Caco-2 (cell line): ENCODE measurements at regions not wholly inside any gene's neighbourhood (a gene's known extent, or its start where the extent isn't known, plus 50 kb on each side); places are given as distances from the start of the nearest gene placed in this dataset.

Source experiments
- BruUV-seq: library from RNA; stranded (reverse); fragments of 400-500 nt; replicated peaks from 2 replicates; lab custom pipeline; 2021; lab: Mats Ljungman, UMichigan
- CTCF ChIA-PET: fragments of 300-600 bp; sonication (Branson Sonifier 250); formaldehyde crosslinking; loops from one replicate; lab custom pipeline; 2022; ENCODE audit warnings: antibody characterized with exemption; lab: Charles Lee
- POLR2A ChIA-PET: fragments of 300-600 bp; sonication (Branson Sonifier 250); formaldehyde crosslinking; loops from one replicate; lab custom pipeline; 2022; ENCODE audit warnings: antibody characterized with exemption; lab: Charles Lee
- DNase-seq, 2 experiments: peaks; one replicate each; pipeline versions ENCODE4 v3.0.0 to v3.0.0-alpha.2; 2020 to 2022
- H3K27me3 ChIP-seq: replicated peaks from 2 replicates; pipeline ENCODE4 v1.6.0; 2011; ENCODE audit warnings: low read length; ENCODE audit not compliant: control insufficient read depth, insufficient read depth
- H3K36me3 ChIP-seq: 2 replicates; pipeline ENCODE4 v1.5.1; 2011; ENCODE audit warnings: low read length; ENCODE audit not compliant: control insufficient read depth, insufficient read depth
- H3K4me1 ChIP-seq: fragments of 250-450 bp; sonication (Bioruptor Pico); 2 replicates; pipeline ENCODE4 v1.5.1; 2020; ENCODE audit warnings: mild to moderate bottlenecking
- H3K4me3 ChIP-seq: 2 replicates; pipeline ENCODE4 v1.5.1; 2011; ENCODE audit warnings: low read depth, mild to moderate bottlenecking, control low read depth, low read length
- H3K9me3 ChIP-seq: fragments of 250-450 bp; sonication (Bioruptor Pico); 2 replicates; pipeline ENCODE4 v1.5.1; 2020; ENCODE audit warnings: mild to moderate bottlenecking, moderate library complexity
- H3K27ac Mint-ChIP-seq: one replicate; pipeline ENCODE4 v1.8.0; 2022; ENCODE audit warnings: mixed read lengths; ENCODE audit not compliant: unreplicated experiment
- H3K27me3 Mint-ChIP-seq: one replicate; pipeline ENCODE4 v1.8.0; 2022; ENCODE audit warnings: mixed read lengths; ENCODE audit not compliant: insufficient read depth, unreplicated experiment
- H3K36me3 Mint-ChIP-seq: one replicate; pipeline ENCODE4 v1.8.0; 2022; ENCODE audit warnings: mild to moderate bottlenecking, mixed read lengths; ENCODE audit not compliant: insufficient read depth, unreplicated experiment
- H3K4me1 Mint-ChIP-seq: one replicate; pipeline ENCODE4 v1.8.0; 2022; ENCODE audit warnings: low read depth, mixed read lengths; ENCODE audit not compliant: unreplicated experiment
- H3K4me3 Mint-ChIP-seq: one replicate; pipeline ENCODE4 v1.8.0; 2022; ENCODE audit warnings: mild to moderate bottlenecking, moderate library complexity, mixed read lengths; ENCODE audit not compliant: unreplicated experiment
- H3K9me3 Mint-ChIP-seq: one replicate; pipeline ENCODE4 v1.8.0; 2022; ENCODE audit warnings: mixed read lengths; ENCODE audit not compliant: unreplicated experiment
- intact Hi-C: fragments of 100-400 bp; cut with micrococcal nuclease; formaldehyde crosslinking; loops from one replicate; pipeline ENCODE4 v1.10.0; 2022; ENCODE audit not compliant: unreplicated experiment
- TF ChIP-seq, protein P1 (sequence below), 2 experiments: fragments of 200-600 bp in 1 of 2; IDR thresholded peaks; 1 replicate in 1 of 2; 2 replicates in 1 of 2; pipeline versions ENCODE4 v1.5.1 to v1.8.0; 2011 to 2022; ENCODE audit warnings: antibody characterized with exemption in 1 of 2, control low read depth in 1 of 2, inconsistent platforms in 1 of 2, low read depth in 1 of 2, low read length in 1 of 2, mild to moderate bottlenecking in 1 of 2, moderate library complexity in 1 of 2; ENCODE audit not compliant: insufficient read depth in 1 of 2, severe bottlenecking in 1 of 2, unreplicated experiment in 1 of 2

DNA sequence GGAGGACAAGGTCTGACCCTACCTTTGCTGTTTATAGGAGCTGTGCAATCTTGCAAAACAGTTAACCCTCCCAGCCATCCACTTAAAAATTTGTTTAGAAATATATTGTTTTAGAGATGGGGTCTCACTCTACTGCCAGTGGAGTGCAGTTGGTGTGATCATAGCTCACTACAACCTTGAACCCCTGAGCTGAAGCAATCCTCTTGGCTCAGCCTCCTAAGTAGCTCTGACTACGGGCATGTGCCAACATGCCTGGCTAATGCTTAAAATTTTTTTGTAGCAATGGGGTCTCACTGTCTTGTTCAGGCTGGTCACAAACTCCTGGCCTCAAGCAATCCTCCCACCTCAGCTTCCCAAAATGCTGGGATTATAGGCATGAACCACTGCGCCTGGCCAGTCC, 120.2 kb upstream of the PJA2 start:
- no peaks in the 10 kb centered on the region for H3K9me3 ChIP-seq
- TF ChIP-seq, protein P1, sequence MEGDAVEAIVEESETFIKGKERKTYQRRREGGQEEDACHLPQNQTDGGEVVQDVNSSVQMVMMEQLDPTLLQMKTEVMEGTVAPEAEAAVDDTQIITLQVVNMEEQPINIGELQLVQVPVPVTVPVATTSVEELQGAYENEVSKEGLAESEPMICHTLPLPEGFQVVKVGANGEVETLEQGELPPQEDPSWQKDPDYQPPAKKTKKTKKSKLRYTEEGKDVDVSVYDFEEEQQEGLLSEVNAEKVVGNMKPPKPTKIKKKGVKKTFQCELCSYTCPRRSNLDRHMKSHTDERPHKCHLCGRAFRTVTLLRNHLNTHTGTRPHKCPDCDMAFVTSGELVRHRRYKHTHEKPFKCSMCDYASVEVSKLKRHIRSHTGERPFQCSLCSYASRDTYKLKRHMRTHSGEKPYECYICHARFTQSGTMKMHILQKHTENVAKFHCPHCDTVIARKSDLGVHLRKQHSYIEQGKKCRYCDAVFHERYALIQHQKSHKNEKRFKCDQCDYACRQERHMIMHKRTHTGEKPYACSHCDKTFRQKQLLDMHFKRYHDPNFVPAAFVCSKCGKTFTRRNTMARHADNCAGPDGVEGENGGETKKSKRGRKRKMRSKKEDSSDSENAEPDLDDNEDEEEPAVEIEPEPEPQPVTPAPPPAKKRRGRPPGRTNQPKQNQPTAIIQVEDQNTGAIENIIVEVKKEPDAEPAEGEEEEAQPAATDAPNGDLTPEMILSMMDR (IDR thresholded peaks at IDR 0.05; ENCODE audit: insufficient read depth in 1 of 2, low read depth in 1 of 2, low read length in 1 of 2, severe bottlenecking in 1 of 2, unreplicated experiment in 1 of 2) = no peak
- no peaks in the 10 kb centered on the region for H3K9me3 Mint-ChIP-seq
- intact Hi-C loops = no loop called here
- H3K36me3 ChIP-seq = no peaks in the 10 kb centered on the region
- no peaks in the 10 kb centered on the region for H3K4me1 Mint-ChIP-seq
- H3K36me3 Mint-ChIP-seq = no peaks in the 10 kb centered on the region
- H3K4me3 ChIP-seq = no peak overlapping the region
- H3K4me3 Mint-ChIP-seq = no peak overlapping the region
- no peaks in the 10 kb centered on the region for H3K27me3 Mint-ChIP-seq
- POLR2A ChIA-PET = no interaction called here
- no peak overlapping the region for H3K27ac Mint-ChIP-seq
- H3K27me3 ChIP-seq = no peaks in the 10 kb centered on the region
- no TSS peak for BruUV-seq
- no peak for DNase-seq
- CTCF ChIA-PET = interaction anchor here (0.7 kb wide), 1 partner anchor 32 kb away, joined by 3 read pairs; no protein-coding TSS in a partner anchor
- peaks cover 13% of the 10 kb centered on the region; the same call in 1 of the 2 replicates for H3K4me1 ChIP-seq

DNA sequence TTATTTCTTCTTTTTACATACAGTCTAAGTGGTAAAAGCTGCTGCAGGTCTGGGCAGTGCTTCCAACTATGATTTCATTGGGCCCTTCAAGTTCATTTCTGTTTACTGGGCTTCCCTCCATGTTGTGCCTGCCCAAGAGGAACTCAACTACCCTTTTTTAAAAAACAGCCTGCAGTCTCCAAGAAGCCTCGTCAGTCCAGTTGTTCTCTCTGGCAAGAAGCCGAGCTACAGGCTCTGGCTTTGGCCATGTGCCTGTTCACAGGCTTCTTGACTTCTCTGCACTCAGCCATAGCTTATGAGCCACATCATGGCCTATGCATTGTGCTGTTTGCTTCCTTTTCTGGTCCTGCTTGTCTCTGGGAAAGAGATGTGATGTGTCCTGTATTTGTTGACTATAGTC, 119.7 kb upstream of the PJA2 start:
- Histone ChIP-seq H3K27me3 (no peaks in the 10 kb centered on the region), H3K9me3 (no peaks in the 10 kb centered on the region), H3K4me1 (peaks cover 13% of the 10 kb centered on the region; the same call in 1 of the 2 replicates), H3K36me3 (no peaks in the 10 kb centered on the region), H3K4me3 (no peak overlapping the region)
- POLR2A ChIA-PET = no interaction called here
- Mint-ChIP-seq H3K4me1 (no peaks in the 10 kb centered on the region), H3K27me3 (no peaks in the 10 kb centered on the region), H3K36me3 (no peaks in the 10 kb centered on the region), H3K4me3 (no peak overlapping the region), H3K9me3 (no peaks in the 10 kb centered on the region), H3K27ac (no peak overlapping the region)
- DNase-seq = no peak
- intact Hi-C loops = no loop called here
- no TSS peak for BruUV-seq
- TF ChIP-seq, protein P1 (IDR thresholded peaks at IDR 0.05; ENCODE audit: insufficient read depth in 1 of 2, low read depth in 1 of 2, low read length in 1 of 2, severe bottlenecking in 1 of 2, unreplicated experiment in 1 of 2) = no peak
- CTCF ChIA-PET = no interaction called here

DNA sequence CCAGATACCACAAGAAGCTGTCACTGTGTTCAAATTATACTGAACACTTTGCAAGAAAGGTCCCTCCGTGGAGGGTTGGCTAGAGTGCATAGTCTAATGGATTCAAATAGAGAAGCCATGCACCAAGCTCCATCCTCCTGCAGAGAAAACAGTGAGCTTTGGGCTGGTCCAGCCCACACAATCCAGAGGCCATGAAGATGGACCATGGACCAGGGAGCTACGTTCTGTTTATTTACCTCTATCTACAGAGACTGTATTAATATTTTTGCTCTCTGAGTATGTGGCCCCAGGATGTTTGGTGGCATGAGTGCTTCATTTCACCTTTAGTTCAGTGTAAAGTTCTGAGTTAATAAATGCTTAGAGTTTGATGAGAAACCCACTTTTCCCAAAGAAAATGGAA, 114.8 kb upstream of the PJA2 start:
- Histone ChIP-seq H3K36me3 (no peaks in the 10 kb centered on the region), H3K9me3 (no peaks in the 10 kb centered on the region), H3K27me3 (no peaks in the 10 kb centered on the region), H3K4me3 (no peak overlapping the region), H3K4me1 (no peaks in the 10 kb centered on the region)
- BruUV-seq = no TSS peak
- Mint-ChIP-seq H3K36me3 (no peaks in the 10 kb centered on the region), H3K4me3 (no peak overlapping the region), H3K4me1 (no peaks in the 10 kb centered on the region), H3K9me3 (no peaks in the 10 kb centered on the region), H3K27ac (no peak overlapping the region), H3K27me3 (peaks cover 2% of the 10 kb centered on the region)
- no peak for DNase-seq
- TF ChIP-seq, protein P1 (IDR thresholded peaks at IDR 0.05; ENCODE audit: insufficient read depth in 1 of 2, low read depth in 1 of 2, low read length in 1 of 2, severe bottlenecking in 1 of 2, unreplicated experiment in 1 of 2) = no peak
- intact Hi-C loops = no loop called here
- POLR2A ChIA-PET = no interaction called here
- CTCF ChIA-PET = no interaction called here
